Vagina (tissue), 2 donors: ENCODE measurements at regions not wholly inside any gene's neighbourhood (a gene's known extent, or its start where the extent isn't known, plus 50 kb on each side); places are given as distances from the start of the nearest gene placed in this dataset.
"Not testable (repeated sequence)": the region's sequence is repeated elsewhere in the genome, so short reads cannot be mapped to it uniquely, and the experiment has no call there.

Experiments used
- POLR2A ChIP-seq, 2 donors: fragments of 450-650 bp; IDR thresholded peaks; one replicate each; pipeline ENCODE4 v1.6.1; 2017; ENCODE audit warnings: antibody characterized with exemption in 2 of 2, mild to moderate bottlenecking in 2 of 2, moderate library complexity in 2 of 2
- TF ChIP-seq, protein P1 (sequence below), 3 experiments: fragments of 450-650 bp in 2 of 3; fragments of 200-600 bp in 1 of 3; sonication (generic) in 1 of 3; IDR thresholded peaks; one replicate each; pipeline ENCODE4 v1.5.1; 2017 to 2019; ENCODE audit warnings: antibody characterized with exemption in 3 of 3, mild to moderate bottlenecking in 2 of 3, moderate library complexity in 2 of 3

DNA sequence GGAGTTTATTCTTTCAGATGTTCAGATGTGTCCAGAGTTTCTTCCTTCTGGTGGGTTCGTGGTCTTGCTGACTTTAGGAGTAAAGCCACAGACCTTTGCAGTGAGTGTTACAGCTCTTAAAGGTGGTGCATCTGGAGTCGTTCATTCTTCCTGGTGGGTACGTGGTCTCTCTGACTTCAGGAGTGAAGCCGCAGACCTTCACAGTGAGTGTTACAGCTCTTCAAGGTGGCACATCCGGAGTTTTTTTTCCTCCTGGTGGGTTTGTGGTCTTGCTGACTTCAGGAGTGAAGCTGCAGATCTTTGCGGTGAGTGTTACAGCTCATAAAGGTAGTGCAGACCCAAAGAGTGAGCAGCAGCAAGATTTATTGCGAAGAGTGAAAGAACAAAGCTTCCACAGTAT, 1263.2 kb downstream of the REEP3 start:
- TF ChIP-seq, protein P1, sequence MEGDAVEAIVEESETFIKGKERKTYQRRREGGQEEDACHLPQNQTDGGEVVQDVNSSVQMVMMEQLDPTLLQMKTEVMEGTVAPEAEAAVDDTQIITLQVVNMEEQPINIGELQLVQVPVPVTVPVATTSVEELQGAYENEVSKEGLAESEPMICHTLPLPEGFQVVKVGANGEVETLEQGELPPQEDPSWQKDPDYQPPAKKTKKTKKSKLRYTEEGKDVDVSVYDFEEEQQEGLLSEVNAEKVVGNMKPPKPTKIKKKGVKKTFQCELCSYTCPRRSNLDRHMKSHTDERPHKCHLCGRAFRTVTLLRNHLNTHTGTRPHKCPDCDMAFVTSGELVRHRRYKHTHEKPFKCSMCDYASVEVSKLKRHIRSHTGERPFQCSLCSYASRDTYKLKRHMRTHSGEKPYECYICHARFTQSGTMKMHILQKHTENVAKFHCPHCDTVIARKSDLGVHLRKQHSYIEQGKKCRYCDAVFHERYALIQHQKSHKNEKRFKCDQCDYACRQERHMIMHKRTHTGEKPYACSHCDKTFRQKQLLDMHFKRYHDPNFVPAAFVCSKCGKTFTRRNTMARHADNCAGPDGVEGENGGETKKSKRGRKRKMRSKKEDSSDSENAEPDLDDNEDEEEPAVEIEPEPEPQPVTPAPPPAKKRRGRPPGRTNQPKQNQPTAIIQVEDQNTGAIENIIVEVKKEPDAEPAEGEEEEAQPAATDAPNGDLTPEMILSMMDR (IDR thresholded peaks at IDR 0.05): not testable (repeated sequence)
- TF ChIP-seq POLR2A (IDR thresholded peaks at IDR 0.05): not testable (repeated sequence)
